GM12878 (cell line): ENCODE measurements at regions not wholly inside any gene's neighbourhood (a gene's known extent, or its start where the extent isn't known, plus 50 kb on each side); places are given as distances from the start of the nearest gene placed in this dataset.

ENCODE experiments used
- ATAC-seq: fragments of 200-7000 bp; cut with Tn5 transposase; 3 replicates; pipeline ENCODE4 v1.9.1; 2020; ENCODE audit warnings: mild to moderate bottlenecking, moderate library complexity
- BruUV-seq: library from RNA; stranded (reverse); fragments of 400-500 nt; replicated peaks from 2 replicates; lab custom pipeline; 2021; lab: Mats Ljungman, UMichigan
- CTCF ChIA-PET: fragments of 300-600 bp; sonication (Branson Sonifier 250); formaldehyde crosslinking; extraction: SDS; loops from one replicate; lab custom pipeline; 2021; ENCODE audit warnings: inconsistent platforms; lab: Yijun Ruan, JAX
- POLR2A ChIA-PET: fragments of 350-600 bp; formaldehyde crosslinking; extraction: SDS; loops from one replicate; lab custom pipeline; 2021; ENCODE audit warnings: inconsistent platforms; lab: Charles Lee
- RAD21 ChIA-PET: fragments of 300-600 bp; sonication (Branson Sonifier 250); formaldehyde crosslinking; loops from one replicate; lab custom pipeline; 2023; ENCODE audit warnings: antibody characterized with exemption; ENCODE audit not compliant: unreplicated experiment; lab: Charles Lee
- SMC1A ChIA-PET: fragments of 300-600 bp; sonication (Branson Sonifier 250); formaldehyde crosslinking; loops from one replicate; lab custom pipeline; 2023; ENCODE audit not compliant: unreplicated experiment, uncharacterized antibody; lab: Charles Lee
- DNase-seq: peaks from one replicate; pipeline ENCODE4 v3.0.0-alpha.2; 2011; ENCODE audit warnings: low read depth, low spot score
- FAIRE-seq: peaks from 3 replicates; lab custom pipeline; 2011; peaks lifted over from hg19 to GRCh38; lab: Jason Lieb, UNC
- H2AFZ ChIP-seq: 2 replicates; pipeline ENCODE4 v1.6.0; 2011; ENCODE audit warnings: low read depth, low read length, control low read depth; ENCODE audit not compliant: control insufficient read depth
- H3K27ac ChIP-seq: 2 replicates; pipeline ENCODE4 v1.5.1; 2011; ENCODE audit warnings: control low read depth; ENCODE audit not compliant: control insufficient read depth, insufficient read depth
- H3K27me3 ChIP-seq, 2 experiments: replicated peaks in 1 of 2; 2 replicates each; pipeline versions ENCODE4 v1.6.0 to v1.6.1; 2011; ENCODE audit warnings: low read length in 1 of 2; ENCODE audit not compliant: control insufficient read depth in 2 of 2, insufficient read depth in 2 of 2
- H3K36me3 ChIP-seq, 2 experiments: 2 replicates each; pipeline ENCODE4 v1.5.1; 2011; ENCODE audit warnings: low read length in 1 of 2; ENCODE audit not compliant: control insufficient read depth in 2 of 2, insufficient read depth in 2 of 2
- H3K4me1 ChIP-seq: 2 replicates; pipeline ENCODE4 v1.6.1; 2011; ENCODE audit warnings: mild to moderate bottlenecking, low read length, moderate library complexity, mixed read lengths; ENCODE audit not compliant: control insufficient read depth, insufficient read depth
- H3K4me2 ChIP-seq: 2 replicates; pipeline ENCODE4 v1.6.0; 2011; ENCODE audit warnings: control low read depth; ENCODE audit not compliant: control insufficient read depth, insufficient read depth
- H3K4me3 ChIP-seq: fragments of 200-600 bp; sonication (generic); 2 replicates; pipeline ENCODE4 v1.5.1; 2016
- H3K79me2 ChIP-seq: 2 replicates; pipeline ENCODE4 v1.6.0; 2011; ENCODE audit warnings: low read length; ENCODE audit not compliant: control insufficient read depth, insufficient read depth
- H3K9ac ChIP-seq: 2 replicates; pipeline ENCODE4 v1.8.0; 2011; ENCODE audit warnings: low read length, control low read depth, mixed read lengths; ENCODE audit not compliant: control insufficient read depth, insufficient read depth
- H3K9me3 ChIP-seq: replicated peaks from 3 replicates; pipeline ENCODE4 v1.5.1; 2011; ENCODE audit warnings: mild to moderate bottlenecking, low read length; ENCODE audit not compliant: control insufficient read depth, insufficient read depth
- H4K20me1 ChIP-seq: 2 replicates; pipeline ENCODE4 v1.6.0; 2011; ENCODE audit not compliant: control insufficient read depth, insufficient read depth
- KDM1A ChIP-seq: fragments of 200-600 bp; sonication (generic); IDR thresholded peaks from 2 replicates; pipeline ENCODE4 v1.6.1; 2016; ENCODE audit warnings: borderline replicate concordance
- MEF2B ChIP-seq: fragments of 450-650 bp; IDR thresholded peaks from 2 replicates; pipeline ENCODE4 v1.6.1; 2018; ENCODE audit warnings: mild to moderate bottlenecking, moderate library complexity; ENCODE audit not compliant: partially characterized antibody, poor library complexity, severe bottlenecking
- PRDM15 ChIP-seq: fragments of 450-650 bp; formaldehyde crosslinking; IDR thresholded peaks from 2 replicates; pipeline ENCODE4 v1.4.0; 2020; ENCODE audit warnings: mild to moderate bottlenecking, moderate library complexity
- SKIL ChIP-seq: fragments of 450-650 bp; IDR thresholded peaks from 2 replicates; pipeline ENCODE4 v1.6.1; 2017; ENCODE audit warnings: mild to moderate bottlenecking, low read depth, inconsistent platforms; ENCODE audit not compliant: poor library complexity, severe bottlenecking
- SUPT20H ChIP-seq: IDR thresholded peaks from 2 replicates; pipeline ENCODE4 v1.6.1; 2011; ENCODE audit warnings: low read depth, mild to moderate bottlenecking, low read length, moderate library complexity, borderline replicate concordance; ENCODE audit not compliant: control insufficient read depth
- ZNF274 ChIP-seq: IDR thresholded peaks from one replicate; pipeline ENCODE4 v1.8.0; 2011; ENCODE audit not compliant: insufficient read length, insufficient read depth
- WGBS: methylation state at CpG from one replicate; pipeline ENCODE4 v1.1.6; 2016; ENCODE audit warnings: low lambda C conversion rate; ENCODE audit not compliant: insufficient replicate concordance, insufficient coverage; ENCODE audit errors: missing lambda C conversion rate; 5-methylcytosine and 5-hydroxymethylcytosine counted together
- in situ Hi-C: fragments of 300-500 bp; cut with MboI; formaldehyde crosslinking; loops from 9 replicates; pipeline ENCODE4 v1.14.3; 2018; ENCODE audit warnings: mixed read lengths
- intact Hi-C: fragments of 100-400 bp; cut with micrococcal nuclease; formaldehyde crosslinking; loops from one replicate; pipeline ENCODE4 v1.14.2; 2022; ENCODE audit not compliant: unreplicated experiment

GRCh38 chr3:107067421-107067820 lies 309.8 kb upstream of the CCDC54 start:
- CTCF ChIA-PET = no interaction called here
- RAD21 ChIA-PET = no interaction called here
- SMC1A ChIA-PET = no interaction called here
- no peak for ATAC-seq
- Histone ChIP-seq H3K4me1 (no peaks in the 10 kb centered on the region), H3K79me2 (no peaks in the 10 kb centered on the region), H3K9ac (no peak overlapping the region), H3K36me3 (no peaks in the 10 kb centered on the region), H2AFZ (no peak overlapping the region), H3K4me2 (no peak overlapping the region), H3K27me3 (no peaks in the 10 kb centered on the region), H4K20me1 (no peaks in the 10 kb centered on the region), H3K9me3 (no peaks in the 10 kb centered on the region), H3K4me3 (no peak overlapping the region), H3K27ac (no peak overlapping the region)
- no peak for DNase-seq
- intact Hi-C loops (loop anchor here (10.0 kb wide), 2 partner anchors 433 to 1383 kb away; no protein-coding TSS in a partner anchor), in situ Hi-C loops (no loop called here)
- FAIRE-seq = no peak
- no peak for TF ChIP-seq PRDM15 (CRISPR knock-in tag)
- no peak for TF ChIP-seq SUPT20H
- no peak for TF ChIP-seq SKIL
- no peak for TF ChIP-seq ZNF274
- TF ChIP-seq KDM1A = no peak
- no peak for TF ChIP-seq MEF2B
- POLR2A ChIA-PET = no interaction called here
- 50% methylated on average over 5 of the region's 5 CpGs for WGBS
- BruUV-seq = no TSS peak
